ENCODE measurements at regions not wholly inside any gene's neighbourhood (a gene's known extent, or its start where the extent isn't known, plus 50 kb on each side); places are given as distances from the start of the nearest gene placed in this dataset.

DNA sequence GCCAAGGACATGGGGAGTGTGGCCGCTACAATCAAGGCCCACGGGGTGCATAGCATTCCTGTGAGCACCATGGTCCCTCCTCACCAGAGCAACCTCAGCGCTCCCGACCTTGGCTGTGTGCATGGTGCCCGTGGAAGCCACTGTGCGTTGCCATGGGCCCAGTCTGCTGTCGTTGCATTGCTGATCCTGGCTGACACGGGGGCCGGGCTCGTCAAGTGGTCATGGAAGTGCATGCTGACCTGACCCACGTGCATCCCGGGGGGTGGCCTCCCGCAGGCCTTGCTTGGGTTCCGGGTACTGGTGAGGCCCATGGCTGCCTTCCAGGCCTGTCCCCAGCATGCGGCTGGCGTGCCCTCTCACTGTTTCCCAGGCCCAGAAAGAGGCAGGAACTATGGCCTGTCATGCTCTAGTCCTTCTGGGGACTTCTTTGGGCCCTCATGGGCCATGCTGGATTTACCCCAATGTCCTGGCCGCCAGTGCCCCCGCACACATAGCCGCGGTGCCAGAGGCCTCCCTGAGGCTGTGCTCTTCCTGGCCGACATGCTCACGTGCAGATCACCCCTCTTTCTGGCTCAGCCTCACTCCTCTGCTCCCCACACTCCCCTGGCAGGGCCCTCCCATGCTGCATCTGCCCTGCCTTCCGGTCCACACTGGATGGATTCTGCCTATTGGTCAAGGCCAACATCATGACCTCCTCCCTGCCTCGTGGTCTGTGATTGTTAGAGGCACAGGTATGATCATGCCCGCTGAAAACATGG, 1258.0 kb downstream of the BRD1 start:
- TF ChIP-seq, protein P1, sequence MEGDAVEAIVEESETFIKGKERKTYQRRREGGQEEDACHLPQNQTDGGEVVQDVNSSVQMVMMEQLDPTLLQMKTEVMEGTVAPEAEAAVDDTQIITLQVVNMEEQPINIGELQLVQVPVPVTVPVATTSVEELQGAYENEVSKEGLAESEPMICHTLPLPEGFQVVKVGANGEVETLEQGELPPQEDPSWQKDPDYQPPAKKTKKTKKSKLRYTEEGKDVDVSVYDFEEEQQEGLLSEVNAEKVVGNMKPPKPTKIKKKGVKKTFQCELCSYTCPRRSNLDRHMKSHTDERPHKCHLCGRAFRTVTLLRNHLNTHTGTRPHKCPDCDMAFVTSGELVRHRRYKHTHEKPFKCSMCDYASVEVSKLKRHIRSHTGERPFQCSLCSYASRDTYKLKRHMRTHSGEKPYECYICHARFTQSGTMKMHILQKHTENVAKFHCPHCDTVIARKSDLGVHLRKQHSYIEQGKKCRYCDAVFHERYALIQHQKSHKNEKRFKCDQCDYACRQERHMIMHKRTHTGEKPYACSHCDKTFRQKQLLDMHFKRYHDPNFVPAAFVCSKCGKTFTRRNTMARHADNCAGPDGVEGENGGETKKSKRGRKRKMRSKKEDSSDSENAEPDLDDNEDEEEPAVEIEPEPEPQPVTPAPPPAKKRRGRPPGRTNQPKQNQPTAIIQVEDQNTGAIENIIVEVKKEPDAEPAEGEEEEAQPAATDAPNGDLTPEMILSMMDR (IDR thresholded peaks at IDR 0.05; ENCODE audit: insufficient read depth, low read length, poor library complexity, severe bottlenecking): no peak
- TF ChIP-seq EZH2phosphoT487 (conservative IDR thresholded peaks at IDR 0.05; ENCODE audit: low read length): no peak
